CD4-positive, alpha-beta memory T cell (primary cell): ENCODE measurements at regions not wholly inside any gene's neighbourhood (a gene's known extent, or its start where the extent isn't known, plus 50 kb on each side); places are given as distances from the start of the nearest gene placed in this dataset.

Experiments
- CTCF ChIA-PET: fragments of 350-600 bp; sonication (Branson Sonifier 250); formaldehyde crosslinking; loops from one replicate; lab custom pipeline; 2021; ENCODE audit warnings: inconsistent platforms; ENCODE audit not compliant: partially characterized antibody; lab: Charles Lee
- POLR2A ChIA-PET: fragments of 350-600 bp; sonication (Branson Sonifier 250); formaldehyde crosslinking; loops from one replicate; lab custom pipeline; 2021; ENCODE audit not compliant: partially characterized antibody; lab: Charles Lee
- DNase-seq, 5 donors: peaks; one replicate each; pipeline versions ENCODE4 v3.0.0 to v3.0.0-alpha.2; 2020 to 2022; ENCODE audit warnings: mixed read lengths in 1 of 5
- H3K27ac ChIP-seq: one replicate; pipeline ENCODE4 v1.7.0; 2013; ENCODE audit warnings: low read depth, low read length
- H3K27me3 ChIP-seq: 2 replicates; pipeline ENCODE4 v1.7.0; 2013; ENCODE audit warnings: mild to moderate bottlenecking, low read length, moderate library complexity; ENCODE audit not compliant: insufficient read depth
- H3K36me3 ChIP-seq: 2 replicates; pipeline ENCODE4 v1.7.0; 2013; ENCODE audit warnings: mild to moderate bottlenecking, low read length, moderate library complexity; ENCODE audit not compliant: insufficient read depth
- H3K4me1 ChIP-seq: 2 replicates; pipeline ENCODE4 v1.7.0; 2013; ENCODE audit warnings: mild to moderate bottlenecking, low read length, moderate library complexity; ENCODE audit not compliant: insufficient read depth
- H3K4me3 ChIP-seq, 2 donors: one replicate each; pipeline ENCODE4 v1.7.0; 2013; ENCODE audit warnings: low read length in 2 of 2, mild to moderate bottlenecking in 1 of 2
- H3K9me3 ChIP-seq, 2 donors: one replicate each; pipeline ENCODE4 v1.7.0; 2013; ENCODE audit warnings: low read length in 2 of 2, control low read depth in 1 of 2; ENCODE audit not compliant: control insufficient read depth in 1 of 2
- H3K27ac Mint-ChIP-seq, 7 donors: one replicate each; pipeline ENCODE4 v1.8.0; 2020 to 2021; ENCODE audit warnings: mixed read lengths in 7 of 7, mild to moderate bottlenecking in 6 of 7, inconsistent platforms in 3 of 7, moderate library complexity in 3 of 7
- H3K27me3 Mint-ChIP-seq, 2 donors: one replicate each; pipeline ENCODE4 v1.8.0; 2020 to 2021; ENCODE audit warnings: mixed read lengths in 2 of 2
- H3K36me3 Mint-ChIP-seq, 2 donors: one replicate each; pipeline ENCODE4 v1.8.0; 2020 to 2021; ENCODE audit warnings: mixed read lengths in 2 of 2, inconsistent platforms in 1 of 2, mild to moderate bottlenecking in 1 of 2
- H3K4me1 Mint-ChIP-seq, 4 donors: one replicate each; pipeline ENCODE4 v1.8.0; 2020 to 2021; ENCODE audit warnings: mixed read lengths in 4 of 4, mild to moderate bottlenecking in 1 of 4
- H3K4me3 Mint-ChIP-seq, 8 donors: one replicate each; pipeline ENCODE4 v1.8.0; 2020 to 2021; ENCODE audit warnings: mixed read lengths in 8 of 8, mild to moderate bottlenecking in 7 of 8, moderate library complexity in 6 of 8, inconsistent platforms in 3 of 8
- H3K9me3 Mint-ChIP-seq, 8 donors: one replicate each; pipeline ENCODE4 v1.8.0; 2020 to 2021; ENCODE audit warnings: mixed read lengths in 8 of 8, mild to moderate bottlenecking in 5 of 8, inconsistent platforms in 3 of 8, moderate library complexity in 1 of 8
- intact Hi-C: fragments of 100-400 bp; cut with micrococcal nuclease; formaldehyde crosslinking; loops from one replicate; pipeline ENCODE4 v1.15.1; 2023

- Histone ChIP-seq H3K9me3 (no peaks in the 10 kb centered on the region), H3K36me3 (no peaks in the 10 kb centered on the region), H3K4me1 (no peaks in the 10 kb centered on the region), H3K27ac (no peak overlapping the region), H3K27me3 (no peaks in the 10 kb centered on the region), H3K4me3 (no peak overlapping the region)
- Mint-ChIP-seq H3K9me3 (peaks cover 0 to 2% (median 0%) of the 10 kb centered on the region in 8 donors), H3K4me3 (no peak overlapping the region), H3K27ac (no peak overlapping the region), H3K4me1 (no peaks in the 10 kb centered on the region), H3K36me3 (no peaks in the 10 kb centered on the region), H3K27me3 (no peaks in the 10 kb centered on the region)
- ChIA-PET POLR2A (no interaction called here), CTCF (no interaction called here)
- intact Hi-C loops = no loop called here
- DNase-seq = no peak
Observed at GRCh38 chr4:137394018-137394417, 138.3 kb downstream of the PCDH18 start.

- CTCF ChIA-PET = no interaction called here
- Mint-ChIP-seq H3K27me3 (no peaks in the 10 kb centered on the region), H3K4me3 (no peak overlapping the region), H3K9me3 (peaks cover 0 to 2% (median 0%) of the 10 kb centered on the region in 8 donors), H3K36me3 (no peaks in the 10 kb centered on the region), H3K4me1 (no peaks in the 10 kb centered on the region), H3K27ac (no peak overlapping the region)
- intact Hi-C loops = no loop called here
- H3K4me3 ChIP-seq = no peak overlapping the region
- no peaks in the 10 kb centered on the region for H3K27me3 ChIP-seq
- H3K36me3 ChIP-seq = no peaks in the 10 kb centered on the region
- no peaks in the 10 kb centered on the region for H3K4me1 ChIP-seq
- no peaks in the 10 kb centered on the region for H3K9me3 ChIP-seq
- H3K27ac ChIP-seq = no peak overlapping the region
- no peak for DNase-seq
- POLR2A ChIA-PET = no interaction called here
Observed at GRCh38 chr4:137393044-137393443, 139.2 kb downstream of the PCDH18 start.

- Histone ChIP-seq H3K4me1 (no peaks in the 10 kb centered on the region), H3K4me3 (no peak overlapping the region), H3K27me3 (no peaks in the 10 kb centered on the region), H3K9me3 (no peaks in the 10 kb centered on the region), H3K27ac (no peak overlapping the region), H3K36me3 (no peaks in the 10 kb centered on the region)
- intact Hi-C loops = no loop called here
- ChIA-PET POLR2A (no interaction called here), CTCF (no interaction called here)
- Mint-ChIP-seq H3K9me3 (peaks cover 0 to 3% (median 0%) of the 10 kb centered on the region in 8 donors), H3K27ac (no peak overlapping the region), H3K36me3 (no peaks in the 10 kb centered on the region), H3K27me3 (no peaks in the 10 kb centered on the region), H3K4me1 (no peaks in the 10 kb centered on the region), H3K4me3 (no peak overlapping the region)
- no peak for DNase-seq
Observed at GRCh38 chr4:137390707-137391106, 141.6 kb downstream of the PCDH18 start.

- Mint-ChIP-seq H3K27me3 (no peaks in the 10 kb centered on the region), H3K4me1 (no peaks in the 10 kb centered on the region), H3K9me3 (peaks cover 0 to 4% (median 0%) of the 10 kb centered on the region in 8 donors), H3K36me3 (no peaks in the 10 kb centered on the region), H3K4me3 (no peak overlapping the region), H3K27ac (no peak overlapping the region)
- Histone ChIP-seq H3K9me3 (no peaks in the 10 kb centered on the region), H3K4me3 (no peak overlapping the region), H3K27ac (no peak overlapping the region), H3K36me3 (no peaks in the 10 kb centered on the region), H3K27me3 (no peaks in the 10 kb centered on the region), H3K4me1 (no peaks in the 10 kb centered on the region)
- ChIA-PET CTCF (no interaction called here), POLR2A (no interaction called here)
- no peak for DNase-seq
- intact Hi-C loops = no loop called here
Observed at GRCh38 chr4:137389911-137390520, 142.3 kb downstream of the PCDH18 start.

- no peaks in the 10 kb centered on the region for H3K9me3 ChIP-seq
- H3K27ac Mint-ChIP-seq = no peak overlapping the region
- ChIA-PET POLR2A (no interaction called here), CTCF (no interaction called here)
- intact Hi-C loops = no loop called here
- no peak for DNase-seq
- H3K27me3 Mint-ChIP-seq = no peaks in the 10 kb centered on the region
- H3K4me1 ChIP-seq = no peaks in the 10 kb centered on the region
- H3K27me3 ChIP-seq = no peaks in the 10 kb centered on the region
- H3K9me3 Mint-ChIP-seq = peaks cover 0 to 8% (median 3%) of the 10 kb centered on the region in 8 donors
- no peak overlapping the region for H3K4me3 ChIP-seq
- H3K27ac ChIP-seq = no peak overlapping the region
- no peaks in the 10 kb centered on the region for H3K4me1 Mint-ChIP-seq
- no peak overlapping the region for H3K4me3 Mint-ChIP-seq
- H3K36me3 Mint-ChIP-seq = no peaks in the 10 kb centered on the region
- H3K36me3 ChIP-seq = no peaks in the 10 kb centered on the region
Observed at GRCh38 chr4:137387924-137388323, 144.4 kb downstream of the PCDH18 start.

- Histone ChIP-seq H3K9me3 (no peaks in the 10 kb centered on the region), H3K27ac (no peak overlapping the region), H3K36me3 (no peaks in the 10 kb centered on the region), H3K4me3 (no peak overlapping the region), H3K4me1 (no peaks in the 10 kb centered on the region), H3K27me3 (no peaks in the 10 kb centered on the region)
- Mint-ChIP-seq H3K36me3 (no peaks in the 10 kb centered on the region), H3K4me1 (no peaks in the 10 kb centered on the region), H3K4me3 (no peak overlapping the region), H3K27me3 (no peaks in the 10 kb centered on the region), H3K9me3 (peaks cover 0 to 11% (median 2%) of the 10 kb centered on the region in 8 donors), H3K27ac (no peak overlapping the region)
- no peak for DNase-seq
- POLR2A ChIA-PET = no interaction called here
- intact Hi-C loops = no loop called here
- CTCF ChIA-PET = no interaction called here
Observed at GRCh38 chr4:137384476-137384875, 147.8 kb downstream of the PCDH18 start.

GRCh38 chr4:137378821-137379220 lies 153.5 kb downstream of the PCDH18 start:
- Mint-ChIP-seq H3K4me3 (no peak overlapping the region), H3K4me1 (no peaks in the 10 kb centered on the region), H3K27ac (no peak overlapping the region), H3K27me3 (no peaks in the 10 kb centered on the region), H3K9me3 (peaks cover 3 to 14% (median 6%) of the 10 kb centered on the region in 8 donors), H3K36me3 (no peaks in the 10 kb centered on the region)
- no peak overlapping the region for H3K27ac ChIP-seq
- no peaks in the 10 kb centered on the region for H3K36me3 ChIP-seq
- H3K9me3 ChIP-seq = no peaks in the 10 kb centered on the region
- ChIA-PET POLR2A (no interaction called here), CTCF (no interaction called here)
- H3K4me3 ChIP-seq = no peak overlapping the region
- H3K4me1 ChIP-seq = no peaks in the 10 kb centered on the region
- DNase-seq = no peak
- intact Hi-C loops = no loop called here
- no peaks in the 10 kb centered on the region for H3K27me3 ChIP-seq

GRCh38 chr4:137378393-137378792 lies 153.9 kb downstream of the PCDH18 start:
- POLR2A ChIA-PET = no interaction called here
- H3K27ac Mint-ChIP-seq = no peak overlapping the region

More at GRCh38 chr4:137378393-137378792, 153.9 kb downstream of the PCDH18 start:
- no peaks in the 10 kb centered on the region for H3K4me1 Mint-ChIP-seq
- Histone ChIP-seq H3K27ac (no peak overlapping the region), H3K36me3 (no peaks in the 10 kb centered on the region), H3K27me3 (no peaks in the 10 kb centered on the region), H3K4me3 (no peak overlapping the region), H3K9me3 (no peaks in the 10 kb centered on the region), H3K4me1 (no peaks in the 10 kb centered on the region)
- no peaks in the 10 kb centered on the region for H3K36me3 Mint-ChIP-seq
- CTCF ChIA-PET = no interaction called here
- DNase-seq = no peak
- H3K27me3 Mint-ChIP-seq = no peaks in the 10 kb centered on the region
- intact Hi-C loops = no loop called here
- H3K9me3 Mint-ChIP-seq = peaks cover 0 to 10% (median 6%) of the 10 kb centered on the region in 8 donors
- H3K4me3 Mint-ChIP-seq = no peak overlapping the region
